ENCODE measurements at regions not wholly inside any gene's neighbourhood (a gene's known extent, or its start where the extent isn't known, plus 50 kb on each side); places are given as distances from the start of the nearest gene placed in this dataset.

- no TSS peak for BruUV-seq (replicated peaks)
- RAD21 ChIA-PET (ENCODE audit: unreplicated experiment), result no interaction called here
- no peak for FAIRE-seq
- TF ChIP-seq BHLHE40 (IDR thresholded peaks at IDR 0.05; ENCODE audit: borderline replicate concordance in 1 of 2, low read depth in 2 of 2, low read length in 1 of 2) (no peak), SPI1 (IDR thresholded peaks at IDR 0.05; ENCODE audit: borderline replicate concordance, insufficient read depth, low read depth, low read length) (no peak), SP1 (IDR thresholded peaks at IDR 0.05; ENCODE audit: low read depth, low read length) (no peak), ETV6 (conservative IDR thresholded peaks at IDR 0.05 in 1 of 2, IDR thresholded peaks at IDR 0.05 in 1 of 2; ENCODE audit: borderline replicate concordance in 1 of 2, low read depth in 1 of 2) (no peak), CEBPZ (IDR thresholded peaks at IDR 0.05; ENCODE audit: low read depth, low read length) (no peak), GATAD2B (conservative IDR thresholded peaks at IDR 0.05; ENCODE audit: low read depth) (no peak), NR2F1 (conservative IDR thresholded peaks at IDR 0.05) (no peak), RB1 (IDR thresholded peaks at IDR 0.05; ENCODE audit: borderline replicate concordance) (no peak), E4F1 (IDR thresholded peaks at IDR 0.05; ENCODE audit: borderline replicate concordance, partially characterized antibody) (no peak), ZBTB4 (CRISPR knock-in tag; IDR thresholded peaks at IDR 0.05) (no peak), NKRF (conservative IDR thresholded peaks at IDR 0.05) (no peak), TBL1XR1 (IDR thresholded peaks at IDR 0.05; ENCODE audit: low read depth, low read length) (no peak), BMI1 (IDR thresholded peaks at IDR 0.05; ENCODE audit: borderline replicate concordance) (no peak)
Measured at GRCh38 chr1:73556270-73556669, 641.7 kb downstream of the LRRIQ3 start.

More at GRCh38 chr1:73556270-73556669, 641.7 kb downstream of the LRRIQ3 start:
- Histone ChIP-seq H4K20me1 (ENCODE audit: control insufficient read depth, insufficient read depth) (no peaks in the 10 kb centered on the region), H3K9ac (ENCODE audit: control insufficient read depth, insufficient read depth, low read length) (no peak overlapping the region), H3K4me2 (ENCODE audit: control insufficient read depth, insufficient read depth) (no peak overlapping the region), H3K27me3 (replicated peaks in 1 of 2; ENCODE audit: control insufficient read depth in 2 of 2, insufficient read depth in 2 of 2, low read length in 1 of 2) (no peaks in the 10 kb centered on the region), H3K4me3 (no peak overlapping the region), H3K4me1 (ENCODE audit: control insufficient read depth, insufficient read depth, low read length) (no peaks in the 10 kb centered on the region), H3K36me3 (ENCODE audit: control insufficient read depth in 2 of 2, insufficient read depth in 2 of 2, low read length in 1 of 2) (no peaks in the 10 kb centered on the region), H3K79me2 (ENCODE audit: control insufficient read depth, insufficient read depth, low read length) (no peaks in the 10 kb centered on the region), H2AFZ (ENCODE audit: control insufficient read depth, low read depth, low read length) (no peak overlapping the region), H3K27ac (ENCODE audit: control insufficient read depth, insufficient read depth) (no peak overlapping the region), H3K9me3 (replicated peaks; ENCODE audit: control insufficient read depth, insufficient read depth, low read length) (no peaks in the 10 kb centered on the region; the same call in 2 of the 3 replicates)
- DNase-seq (ENCODE audit: low read depth, low spot score) (no peak), ATAC-seq (no peak)
- intact Hi-C loops (cut with micrococcal nuclease; ENCODE audit: unreplicated experiment) (no loop called here), in situ Hi-C loops (cut with MboI) (no loop called here)
- CTCF ChIA-PET, result no interaction called here
- SMC1A ChIA-PET (ENCODE audit: uncharacterized antibody, unreplicated experiment), result no interaction called here
- POLR2A ChIA-PET, result no interaction called here
